NT2/D1 (cell line): ENCODE measurements at regions not wholly inside any gene's neighbourhood (a gene's known extent, or its start where the extent isn't known, plus 50 kb on each side); places are given as distances from the start of the nearest gene placed in this dataset.

Experiments used
- SUZ12 ChIP-seq: IDR thresholded peaks from 2 replicates; pipeline ENCODE4 v1.6.1; 2011; ENCODE audit not compliant: insufficient read length, insufficient read depth; ENCODE audit errors: extremely low read depth
- YY1 ChIP-seq: IDR thresholded peaks from 2 replicates; pipeline ENCODE4 v1.6.1; 2011; ENCODE audit not compliant: insufficient read length, insufficient read depth
- ZNF274 ChIP-seq: IDR thresholded peaks from 2 replicates; pipeline ENCODE4 v1.6.1; 2011; ENCODE audit warnings: mild to moderate bottlenecking, low read depth, low read length

- TF ChIP-seq YY1, result no peak
- no peak for TF ChIP-seq SUZ12
- no peak for TF ChIP-seq ZNF274
Measured at GRCh38 chr13:111022886-111023285, 92.2 kb upstream of the ARHGEF7 start.
